ENCODE measurements at regions not wholly inside any gene's neighbourhood (a gene's known extent, or its start where the extent isn't known, plus 50 kb on each side); places are given as distances from the start of the nearest gene placed in this dataset.
"Not testable (repeated sequence)": the region's sequence is repeated elsewhere in the genome, so short reads cannot be mapped to it uniquely, and the experiment has no call there.

- no peak for DNase-seq (ENCODE audit: low spot score)
These were observed 376.7 kb downstream of the GLRX3 start for GRCh38 chr10:130512936-130513335.

- DNase-seq (ENCODE audit: low spot score) = no peak
These were observed 377.7 kb downstream of the GLRX3 start for GRCh38 chr10:130513686-130514476.

- DNase-seq (ENCODE audit: low spot score) = no peak
These were observed 379.5 kb downstream of the GLRX3 start for GRCh38 chr10:130515670-130516069.

- DNase-seq (ENCODE audit: low spot score) = no peak
These were observed 380.0 kb downstream of the GLRX3 start for GRCh38 chr10:130516141-130516735.

GRCh38 chr10:130518921-130519320, 382.7 kb downstream of the GLRX3 start:
- DNase-seq (ENCODE audit: low spot score) = not testable (repeated sequence)

GRCh38 chr10:130519791-130520190, 383.6 kb downstream of the GLRX3 start:
- DNase-seq (ENCODE audit: low spot score) = no peak

- DNase-seq (ENCODE audit: low spot score) = no peak
These were observed 395.1 kb downstream of the GLRX3 start for GRCh38 chr10:130531312-130531711.

- DNase-seq (ENCODE audit: low spot score) = no peak
These were observed 404.9 kb downstream of the GLRX3 start for GRCh38 chr10:130541090-130541489.

- DNase-seq (ENCODE audit: low spot score) = no peak
These were observed 406.6 kb downstream of the GLRX3 start for GRCh38 chr10:130542761-130543160.

- no peak for DNase-seq (ENCODE audit: low spot score)
These were observed 407.6 kb downstream of the GLRX3 start for GRCh38 chr10:130543794-130544193.

GRCh38 chr10:130545122-130545521, 408.9 kb downstream of the GLRX3 start:
- DNase-seq (ENCODE audit: low spot score) = no peak

- no peak for DNase-seq (ENCODE audit: low spot score)
These were observed 409.5 kb downstream of the GLRX3 start for GRCh38 chr10:130545697-130546096.

GRCh38 chr10:130546841-130547240, 410.6 kb downstream of the GLRX3 start:
- no peak for DNase-seq (ENCODE audit: low spot score)

GRCh38 chr10:130547368-130547767, 411.2 kb downstream of the GLRX3 start:
- no peak for DNase-seq (ENCODE audit: low spot score)

GRCh38 chr10:130550952-130551674, 414.9 kb downstream of the GLRX3 start:
- DNase-seq (ENCODE audit: low spot score) = no peak

GRCh38 chr10:130551676-130552075, 415.5 kb downstream of the GLRX3 start:
- no peak for DNase-seq (ENCODE audit: low spot score)

- DNase-seq (ENCODE audit: low spot score) = no peak
These were observed 417.6 kb downstream of the GLRX3 start for GRCh38 chr10:130553826-130554225.

GRCh38 chr10:130554701-130555410, 418.7 kb downstream of the GLRX3 start:
- no peak for DNase-seq (ENCODE audit: low spot score)

GRCh38 chr10:130555411-130555750, 419.2 kb downstream of the GLRX3 start:
- DNase-seq (ENCODE audit: low spot score) = no peak

- no peak for DNase-seq (ENCODE audit: low spot score)
These were observed 421.1 kb downstream of the GLRX3 start for GRCh38 chr10:130557181-130557845.

- no peak for DNase-seq (ENCODE audit: low spot score)
These were observed 422.8 kb downstream of the GLRX3 start for GRCh38 chr10:130558746-130559546.

All from activated CD4-positive, alpha-beta T cell treated with anti-CD3 and anti-CD28 coated beads, Interleukin-2, Interleukin-4, amounts not matched to agents 100 ng/mL and 50 ng/mL, durations not matched to agents 16 hours and 8 hours (primary cell).